HG03558 (cell line): ENCODE measurements at regions not wholly inside any gene's neighbourhood (a gene's known extent, or its start where the extent isn't known, plus 50 kb on each side); places are given as distances from the start of the nearest gene placed in this dataset.

ENCODE experiments used
- ATAC-seq: cut with Tn5 transposase; IDR thresholded peaks from one replicate; pipeline ENCODE4 v1.9.1; 2021; ENCODE audit warnings: moderate number of reproducible peaks; ENCODE audit not compliant: unreplicated experiment; ENCODE audit errors: extremely low read depth

GRCh38 chr20:48177058-48177457, 391.8 kb upstream of the SULF2 start:
- no peak for ATAC-seq

DNA sequence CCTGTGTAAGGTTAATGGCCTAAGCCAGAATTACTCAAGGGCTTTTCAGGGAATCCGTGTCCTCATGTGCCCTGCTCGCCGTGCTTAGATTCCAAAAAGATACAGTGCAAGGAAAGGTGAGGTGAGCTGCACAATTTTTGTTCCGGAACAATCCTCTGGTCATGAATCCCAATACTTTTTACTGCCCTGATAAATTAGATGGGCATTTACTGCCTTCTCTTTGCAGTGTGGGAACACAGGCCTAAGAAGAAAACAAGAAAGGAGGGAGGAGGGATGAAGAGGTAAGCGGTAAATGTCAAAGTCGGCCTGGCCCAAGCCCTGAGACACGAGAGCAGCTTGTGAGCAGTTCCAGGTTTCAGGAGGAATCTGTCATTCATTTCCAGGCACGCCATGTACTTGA, 390.9 kb upstream of the SULF2 start:
- no peak for ATAC-seq

GRCh38 chr20:48175261-48175660, 390.0 kb upstream of the SULF2 start:
- no peak for ATAC-seq

- ATAC-seq: no peak
These were observed 387.0 kb upstream of the SULF2 start for GRCh38 chr20:48172357-48172702.

- no peak for ATAC-seq
These were observed 386.5 kb upstream of the SULF2 start for GRCh38 chr20:48171626-48172356.

GRCh38 chr20:48171071-48171470, 385.8 kb upstream of the SULF2 start:
- no peak for ATAC-seq

GRCh38 chr20:48170625-48171024, 385.3 kb upstream of the SULF2 start:
- no peak for ATAC-seq

DNA sequence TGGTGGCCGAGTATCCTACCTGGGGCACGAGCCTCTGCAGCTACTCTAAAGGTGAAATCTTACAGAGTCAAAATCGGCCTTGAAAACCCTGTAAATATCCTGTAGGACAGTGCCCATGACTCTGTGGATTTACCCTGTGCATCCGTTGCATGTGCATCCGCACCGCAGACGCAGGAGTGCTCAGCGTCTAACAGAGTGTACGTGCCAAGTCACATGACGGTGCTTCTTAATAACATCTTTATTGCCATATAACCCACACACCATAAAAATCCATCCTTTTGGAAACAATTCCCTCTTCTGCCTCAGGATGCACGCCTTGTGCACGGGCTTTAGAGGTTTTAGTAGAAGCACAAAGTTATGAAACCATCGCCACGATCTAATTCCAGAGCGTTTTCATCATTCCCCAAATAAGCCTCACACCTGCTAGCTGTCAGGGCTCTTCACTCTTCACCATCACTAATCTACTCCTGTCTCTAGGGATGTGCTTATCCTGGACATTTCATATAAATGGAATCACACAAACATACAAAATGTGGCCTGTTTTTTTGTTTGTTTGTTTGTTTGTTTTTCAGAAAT, 384.5 kb upstream of the SULF2 start:
- no peak for ATAC-seq

- ATAC-seq: no peak
These were observed 381.0 kb upstream of the SULF2 start for GRCh38 chr20:48166082-48166835.

- no peak for ATAC-seq
These were observed 380.1 kb upstream of the SULF2 start for GRCh38 chr20:48165401-48165685.

GRCh38 chr20:48164566-48165400, 379.5 kb upstream of the SULF2 start:
- no peak for ATAC-seq

DNA sequence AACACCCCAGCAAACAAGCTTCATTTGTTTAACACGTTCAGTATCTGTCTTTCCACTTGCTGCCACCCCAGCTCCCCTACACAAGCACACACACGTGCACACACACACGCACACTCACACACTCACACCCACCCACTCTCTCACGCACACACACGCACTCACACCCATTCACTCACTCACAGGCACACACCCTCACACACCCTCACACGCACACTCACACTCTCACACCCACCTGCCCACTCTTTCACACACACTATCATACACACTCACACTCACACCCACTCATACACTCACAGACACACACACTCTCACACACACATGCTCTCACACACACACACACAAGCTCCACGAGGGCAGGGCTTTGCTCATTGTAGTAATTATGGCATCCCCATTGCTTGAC, 378.8 kb upstream of the SULF2 start:
- no peak for ATAC-seq

DNA sequence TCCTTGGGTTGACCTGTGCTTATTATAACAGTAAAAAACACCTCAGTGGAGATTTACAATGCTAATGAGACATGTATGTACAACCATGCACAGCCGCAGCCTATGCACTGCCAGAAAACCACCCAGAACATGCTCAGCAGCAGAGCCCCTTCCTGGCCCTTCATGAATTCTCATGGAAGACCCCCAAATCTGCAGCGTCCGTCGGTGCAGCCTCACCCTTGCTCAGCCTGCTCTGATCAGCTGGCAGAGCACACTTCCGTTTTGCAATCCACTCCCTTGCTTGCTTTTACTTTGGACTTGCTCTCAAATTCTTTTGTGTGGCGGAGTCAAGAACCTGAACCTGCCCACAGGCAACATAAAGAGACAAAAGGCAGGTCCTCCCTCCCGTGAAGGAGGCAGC, 378.2 kb upstream of the SULF2 start:
- ATAC-seq: no peak

DNA sequence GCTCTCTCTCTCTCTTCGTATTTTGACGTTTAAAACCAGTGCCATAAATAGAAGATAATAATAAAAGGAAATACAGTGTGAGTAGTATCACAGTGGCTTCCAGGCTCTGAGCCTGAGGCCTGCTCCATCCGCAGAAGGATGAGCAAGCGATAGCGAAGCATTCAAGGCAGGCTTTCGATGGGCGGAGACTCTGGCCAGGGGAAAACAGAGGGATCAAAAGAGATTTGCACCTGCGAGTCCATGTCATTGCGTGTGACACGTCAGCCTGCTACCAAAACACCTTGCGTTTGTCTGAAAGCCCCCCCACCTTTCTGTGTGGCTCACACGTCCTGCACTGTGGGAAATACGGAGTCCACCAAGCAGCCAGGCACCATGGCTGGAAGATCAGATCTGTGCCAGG, 377.3 kb upstream of the SULF2 start:
- no peak for ATAC-seq

- ATAC-seq: no peak
These were observed 374.1 kb upstream of the SULF2 start for GRCh38 chr20:48159145-48160008.

GRCh38 chr20:48158014-48158413, 372.7 kb upstream of the SULF2 start:
- no peak for ATAC-seq

DNA sequence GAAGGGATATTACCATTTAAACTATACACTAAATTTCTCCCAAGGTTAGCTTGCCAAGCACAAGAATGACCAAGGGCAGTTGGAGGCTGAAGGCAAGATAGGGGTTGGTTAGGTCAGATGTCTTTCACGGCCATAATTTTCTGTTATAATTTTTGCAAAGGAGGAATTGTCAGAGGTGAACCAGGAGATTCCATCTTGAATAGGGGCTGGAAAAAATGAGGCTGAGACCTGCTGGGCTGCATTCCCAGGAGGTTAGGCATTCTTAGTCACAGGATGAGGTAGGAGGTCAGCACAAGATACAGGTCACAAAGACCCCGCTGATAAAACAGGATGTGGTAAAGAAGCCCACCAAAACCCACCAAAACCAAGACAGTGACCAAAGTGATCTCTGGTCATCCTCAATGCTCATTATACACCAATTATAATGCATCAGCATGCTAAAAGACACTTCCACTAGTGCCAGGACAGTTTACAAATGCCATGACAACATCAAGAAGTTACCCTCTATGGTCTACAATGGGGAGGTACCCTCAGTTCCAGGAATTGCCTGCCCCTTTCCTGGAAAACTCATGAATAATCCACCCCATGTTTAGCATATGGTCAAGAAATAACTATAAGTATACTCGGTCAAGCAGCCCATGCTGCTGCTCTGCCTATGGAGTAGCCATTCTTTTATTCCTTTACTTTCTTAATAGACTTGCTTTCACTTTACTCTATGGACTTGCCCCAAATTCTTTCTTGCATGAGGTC, 371.8 kb upstream of the SULF2 start:
- ATAC-seq: no peak

- no peak for ATAC-seq
These were observed 371.2 kb upstream of the SULF2 start for GRCh38 chr20:48156521-48156920.

- no peak for ATAC-seq
These were observed 370.0 kb upstream of the SULF2 start for GRCh38 chr20:48155268-48155667.
